ENCODE measurements at regions not wholly inside any gene's neighbourhood (a gene's known extent, or its start where the extent isn't known, plus 50 kb on each side); places are given as distances from the start of the nearest gene placed in this dataset.

DNA sequence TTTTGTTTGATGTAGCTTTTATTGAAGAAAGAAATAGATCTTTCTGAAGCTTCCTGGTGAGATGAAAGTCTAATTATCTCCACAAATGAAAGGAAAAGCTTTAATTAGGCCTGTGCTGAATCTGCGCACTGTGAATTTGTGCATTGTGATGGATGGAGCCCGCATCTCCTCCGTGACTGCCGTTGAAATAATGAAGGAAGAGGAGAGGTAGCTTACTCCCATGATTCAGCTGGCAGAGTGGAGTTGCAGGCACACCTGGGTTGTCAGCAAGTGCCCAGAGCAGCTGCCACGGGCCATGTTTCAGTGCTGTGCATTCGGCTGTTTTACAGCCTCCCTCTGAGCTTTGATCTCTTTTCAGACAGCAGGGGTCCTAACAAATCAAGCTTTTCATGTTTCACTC, 735.3 kb upstream of the TENM3 start:
- DNase-seq, result no peak

DNA sequence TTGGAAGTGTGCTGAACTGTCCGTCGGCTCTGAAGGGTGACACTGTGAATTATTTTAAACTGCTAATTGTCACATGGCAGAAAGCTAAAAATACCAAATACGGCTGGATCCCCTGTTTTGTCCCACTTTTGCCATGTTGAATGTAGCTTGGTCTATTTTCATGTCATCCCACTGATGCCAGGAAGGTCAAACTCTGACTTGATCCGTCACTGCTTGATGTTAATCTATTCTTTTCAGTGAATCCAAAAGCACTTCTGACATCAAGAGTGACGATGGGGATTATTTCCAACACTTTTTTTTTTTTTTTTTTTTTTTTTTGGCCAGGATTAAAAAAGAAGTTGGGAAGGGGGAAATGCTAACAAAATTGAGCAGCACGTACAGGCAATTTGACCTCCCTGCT, 734.6 kb upstream of the TENM3 start:
- DNase-seq, result no peak

DNA sequence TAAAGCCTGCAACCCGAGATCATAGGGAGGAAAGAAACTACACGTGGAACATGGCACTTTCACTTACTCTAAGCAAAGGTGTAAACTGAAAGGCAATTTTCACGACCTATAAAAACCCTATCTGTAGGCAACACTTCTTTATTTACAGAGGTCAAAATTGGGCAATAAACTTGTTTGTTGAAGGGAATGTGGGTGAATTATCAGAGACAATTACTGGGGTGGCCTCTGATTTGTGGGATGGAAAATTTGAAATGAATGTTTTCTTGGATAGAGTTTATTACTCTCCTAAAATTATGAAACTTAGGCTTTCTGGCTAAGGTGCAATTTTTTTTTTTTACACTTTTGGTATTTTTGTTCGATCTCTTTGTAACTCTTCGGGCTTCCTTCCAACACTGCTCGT, 734.1 kb upstream of the TENM3 start:
- no peak for DNase-seq

DNA sequence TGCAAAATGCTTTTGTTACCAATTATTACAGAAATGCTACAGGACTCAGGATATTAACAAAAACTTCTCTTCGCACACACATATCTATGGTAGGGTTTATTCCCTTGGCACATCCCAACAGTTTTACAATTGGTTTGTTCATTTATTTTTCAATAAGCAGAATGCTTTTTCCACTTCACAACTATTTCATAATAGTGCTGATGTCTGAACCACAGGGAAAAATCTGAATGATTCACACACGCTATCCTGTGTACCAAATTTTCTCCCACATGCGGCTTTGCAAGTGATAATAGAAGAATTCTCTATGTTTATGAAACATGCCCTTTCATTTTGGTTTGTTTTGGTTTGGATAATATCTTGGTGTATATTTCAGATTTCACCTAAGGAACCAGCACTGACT, 725.7 kb upstream of the TENM3 start:
- no peak for DNase-seq

DNA sequence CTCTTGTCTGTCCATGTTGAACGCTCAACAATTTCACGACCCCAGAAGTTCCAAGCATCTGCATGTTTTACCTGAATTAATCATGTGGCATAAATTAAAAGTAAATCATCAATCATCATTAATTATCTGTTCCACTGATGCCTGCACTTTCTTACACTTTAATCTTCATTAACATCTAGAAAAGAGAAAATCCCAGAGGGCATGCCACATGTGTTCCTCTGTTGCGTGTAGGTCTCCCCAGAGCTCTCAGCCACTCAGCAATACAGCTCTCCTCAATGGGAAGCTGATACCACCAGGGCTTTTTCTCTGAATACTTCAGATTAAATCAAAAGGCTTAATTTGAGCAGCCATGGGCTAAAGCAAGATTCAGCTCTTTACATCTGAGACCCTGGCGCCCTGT, 722.4 kb upstream of the TENM3 start:
- no peak for DNase-seq

DNA sequence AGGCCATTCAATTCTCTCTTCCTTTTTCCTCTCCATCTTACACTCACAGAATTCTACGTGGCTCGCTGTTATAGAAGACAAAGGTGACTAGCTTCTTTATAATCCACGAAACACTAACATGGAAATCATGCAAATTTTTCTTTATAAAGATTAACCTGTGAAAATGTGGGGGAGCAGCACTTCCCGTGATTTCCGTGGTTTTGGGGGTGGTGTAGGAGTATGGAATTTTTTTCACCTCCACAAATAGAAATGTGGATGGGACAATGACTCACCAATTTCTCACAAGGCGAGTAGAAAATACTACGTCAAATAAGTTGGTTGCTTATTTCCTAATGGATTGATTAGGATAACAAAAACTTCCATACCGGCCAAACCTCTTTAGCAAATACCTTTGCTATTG, 719.2 kb upstream of the TENM3 start:
- no peak for DNase-seq

DNA sequence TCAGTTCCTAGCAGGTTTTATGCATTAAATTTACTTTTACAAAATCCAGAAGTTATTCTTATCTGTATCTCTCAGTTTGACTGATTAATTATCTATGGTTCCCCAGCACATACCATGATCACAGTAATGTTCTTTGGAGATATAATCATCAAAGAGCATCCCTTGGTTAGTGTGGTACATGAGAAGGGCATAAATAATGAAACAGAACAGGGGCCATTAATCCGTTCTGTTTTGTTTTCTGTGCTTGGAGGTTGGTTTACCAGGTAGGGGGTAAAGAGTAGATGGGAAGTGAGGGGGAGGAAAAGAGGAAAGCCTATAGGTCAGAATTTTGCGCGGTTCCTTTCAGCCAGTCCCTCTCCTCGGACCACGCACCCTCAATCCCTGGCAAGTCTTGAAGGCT, 718.7 kb upstream of the TENM3 start:
- DNase-seq, result no peak

DNA sequence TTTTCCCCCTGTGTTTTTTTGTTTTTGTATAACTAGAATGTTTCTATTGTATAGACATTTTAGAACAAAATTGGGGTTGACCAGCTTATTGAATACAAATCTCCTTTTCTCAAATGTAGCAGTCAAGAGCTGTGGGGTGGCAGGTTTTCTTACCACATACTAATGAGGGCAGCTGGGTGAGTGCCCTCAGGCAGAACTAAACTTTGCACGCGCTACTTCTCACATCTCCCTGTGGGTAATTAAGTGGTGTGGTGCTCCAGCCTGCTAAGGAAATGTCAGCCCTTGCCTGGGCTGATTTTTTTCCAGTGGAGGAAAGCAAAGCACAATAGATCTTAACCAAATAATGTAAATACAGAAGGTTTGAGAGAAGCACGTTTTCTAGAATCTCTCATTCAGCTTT, 717.6 kb upstream of the TENM3 start:
- DNase-seq, result no peak

DNA sequence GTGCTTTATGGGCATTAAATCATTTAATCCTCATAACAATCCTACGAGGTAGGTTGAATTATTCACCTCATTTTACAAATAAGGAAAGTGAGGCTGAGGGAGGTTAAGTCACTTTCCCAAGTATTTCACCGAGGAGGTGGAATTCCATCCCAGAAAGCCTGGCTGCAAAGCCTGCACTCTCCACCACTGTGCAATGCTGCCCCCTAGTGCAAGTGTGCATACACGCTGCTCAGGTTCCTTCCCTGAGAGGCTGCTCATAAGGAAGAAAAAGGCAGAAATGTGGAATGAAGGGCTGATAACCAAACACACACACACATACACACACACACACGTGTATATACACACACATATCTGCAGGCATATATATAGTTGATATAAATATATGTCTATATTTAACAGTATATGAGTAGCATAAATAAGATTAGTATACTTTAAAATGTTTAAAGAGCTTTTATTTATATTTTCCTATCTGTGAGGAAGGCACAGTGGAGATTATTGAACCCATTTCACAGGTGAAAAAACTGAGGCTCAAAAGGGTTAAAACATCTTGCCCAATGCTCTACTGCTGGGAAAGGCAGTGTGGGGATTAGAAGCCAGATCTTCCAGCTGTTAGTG, 714.5 kb upstream of the TENM3 start:
- no peak for DNase-seq

DNA sequence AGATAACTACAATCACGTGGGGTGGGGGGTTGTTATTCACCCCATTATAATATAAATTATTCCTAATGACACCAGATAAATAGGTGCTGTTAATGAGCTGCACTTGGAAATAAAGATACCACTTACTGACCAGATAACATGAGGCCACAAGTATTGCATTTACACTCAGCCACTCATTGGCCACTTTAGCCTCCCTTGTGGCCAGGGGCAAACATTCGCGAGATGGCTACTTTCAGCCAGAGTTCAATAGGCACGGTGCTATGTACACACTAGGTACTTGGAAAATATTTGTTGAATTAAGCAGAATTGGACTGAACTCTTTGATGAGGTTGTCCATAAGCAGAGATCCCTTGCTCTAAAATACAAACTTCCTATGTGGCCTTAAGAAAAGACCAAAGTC, 713.7 kb upstream of the TENM3 start:
- DNase-seq, result no peak

DNA sequence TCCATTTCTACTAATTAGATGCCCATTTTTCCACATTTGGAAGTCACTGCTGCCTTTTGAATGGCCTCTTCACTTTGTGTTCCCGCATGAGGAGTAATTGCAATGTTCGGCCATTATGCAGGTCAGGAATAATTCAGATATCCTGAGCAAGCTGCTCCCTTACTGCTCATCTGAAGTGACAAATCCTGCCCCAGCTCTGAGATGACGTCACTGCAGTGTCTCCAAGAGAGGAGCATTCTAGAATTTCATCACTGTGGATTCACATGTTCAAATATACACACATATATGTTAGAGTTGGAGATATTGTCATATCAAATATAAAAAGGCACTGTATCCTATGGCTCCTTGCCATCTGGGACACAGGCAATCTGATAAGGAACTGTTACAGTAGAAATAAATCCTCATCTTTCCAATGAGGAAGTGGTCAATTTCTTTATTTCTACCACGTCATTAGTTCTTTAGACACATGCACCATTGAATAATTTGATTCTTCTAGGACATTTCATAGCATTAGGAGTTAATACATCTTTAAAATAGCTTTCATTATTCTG, 706.9 kb upstream of the TENM3 start:
- no peak for DNase-seq

DNA sequence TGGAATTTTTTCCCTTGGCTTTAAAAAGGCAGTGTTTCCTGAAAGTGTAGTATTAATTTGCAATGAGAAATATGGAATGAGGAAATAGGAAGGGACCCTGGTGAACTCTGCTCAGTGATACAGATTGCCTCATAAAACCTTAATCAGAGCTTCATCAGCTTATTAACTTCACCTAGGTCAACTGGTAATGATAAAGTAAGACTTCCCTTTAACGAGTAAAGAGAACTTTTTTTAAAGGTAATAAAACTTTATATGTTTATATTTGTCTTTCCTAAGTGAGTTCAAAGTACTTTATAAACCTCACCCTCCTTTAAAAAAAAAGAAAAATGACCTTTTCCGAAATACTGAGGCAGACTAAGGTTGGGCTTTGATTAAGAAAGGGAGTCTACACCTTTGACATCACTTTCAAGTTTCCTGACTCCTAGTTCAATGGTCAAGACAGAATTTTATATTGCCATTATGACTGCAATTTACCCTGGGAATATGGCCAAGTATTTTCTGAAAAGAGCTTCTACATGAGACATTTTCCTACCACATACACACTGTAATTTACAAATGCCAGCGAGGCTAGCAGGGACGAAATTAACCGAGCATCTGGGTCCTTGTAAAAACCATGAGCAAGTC, 706.3 kb upstream of the TENM3 start:
- no peak for DNase-seq

DNA sequence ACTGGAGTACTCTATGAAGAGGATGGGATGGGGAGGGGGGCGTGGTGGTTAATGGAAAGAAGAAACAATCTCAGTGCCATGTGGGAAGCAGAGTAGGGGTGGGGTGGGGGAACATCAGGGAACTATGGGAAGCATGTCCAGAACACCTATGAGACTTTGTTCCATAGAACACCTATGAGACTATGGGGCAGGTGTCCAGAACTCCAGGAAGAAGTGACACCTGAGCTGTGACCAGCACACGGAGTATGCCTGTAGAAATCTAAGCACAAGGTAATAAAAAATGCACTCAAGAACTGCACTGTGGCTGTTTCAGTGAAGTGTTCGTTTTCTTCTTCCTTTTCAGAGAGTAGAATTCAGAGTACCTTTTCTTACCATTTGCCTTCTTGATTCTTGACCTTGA, 704.8 kb upstream of the TENM3 start:
- no peak for DNase-seq

DNA sequence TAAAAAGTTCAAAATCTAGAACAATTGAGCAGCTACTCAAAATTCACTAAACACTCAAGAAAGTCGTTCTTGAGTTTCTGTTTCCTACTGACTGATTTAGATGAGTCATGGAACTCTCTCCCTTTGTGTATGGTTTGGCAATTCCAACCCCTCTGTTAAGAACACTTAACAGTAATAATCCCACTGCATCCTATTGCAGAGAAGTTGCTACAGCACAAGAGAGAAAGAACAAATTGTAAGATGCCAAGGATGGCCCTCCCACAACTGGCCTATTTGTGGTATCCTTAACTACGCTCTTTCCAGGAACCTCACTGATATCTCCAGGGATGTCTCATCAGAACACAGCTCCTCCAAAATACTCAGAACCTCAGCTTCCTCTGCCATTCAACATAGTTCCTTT, 701.8 kb upstream of the TENM3 start:
- no peak for DNase-seq

DNA sequence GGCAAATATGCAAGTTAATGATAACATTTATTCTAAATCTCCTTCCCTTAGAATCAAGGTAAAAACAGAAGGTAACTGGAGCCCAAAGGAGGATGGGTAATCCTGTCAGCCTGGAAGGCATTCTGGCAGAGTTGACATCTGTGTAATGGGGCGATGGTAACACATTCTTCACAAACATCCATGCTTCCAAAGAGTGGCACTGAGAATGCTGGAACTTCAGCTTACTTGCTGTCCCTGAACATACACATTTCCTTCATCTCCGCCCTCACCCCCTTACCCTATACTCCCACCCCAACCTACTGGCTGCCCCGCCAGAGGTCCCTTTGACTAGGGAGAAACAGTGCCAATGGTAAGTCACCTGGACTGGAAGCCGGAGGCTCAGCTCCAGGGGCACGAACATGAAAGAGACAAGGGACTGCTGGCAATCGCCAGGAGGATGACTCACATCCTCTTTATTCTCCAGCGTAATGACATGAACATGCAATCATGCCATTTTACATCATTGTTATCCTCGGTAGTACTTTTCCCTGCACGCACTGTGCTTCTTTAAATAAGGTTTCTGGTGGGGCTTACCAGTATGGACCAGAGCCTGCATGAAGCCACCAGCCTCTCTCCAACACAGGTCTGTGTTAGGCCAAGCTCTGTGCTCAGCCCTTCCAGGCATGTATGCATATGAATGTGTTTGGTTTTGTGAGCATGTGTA, 694.2 kb upstream of the TENM3 start:
- no peak for DNase-seq

DNA sequence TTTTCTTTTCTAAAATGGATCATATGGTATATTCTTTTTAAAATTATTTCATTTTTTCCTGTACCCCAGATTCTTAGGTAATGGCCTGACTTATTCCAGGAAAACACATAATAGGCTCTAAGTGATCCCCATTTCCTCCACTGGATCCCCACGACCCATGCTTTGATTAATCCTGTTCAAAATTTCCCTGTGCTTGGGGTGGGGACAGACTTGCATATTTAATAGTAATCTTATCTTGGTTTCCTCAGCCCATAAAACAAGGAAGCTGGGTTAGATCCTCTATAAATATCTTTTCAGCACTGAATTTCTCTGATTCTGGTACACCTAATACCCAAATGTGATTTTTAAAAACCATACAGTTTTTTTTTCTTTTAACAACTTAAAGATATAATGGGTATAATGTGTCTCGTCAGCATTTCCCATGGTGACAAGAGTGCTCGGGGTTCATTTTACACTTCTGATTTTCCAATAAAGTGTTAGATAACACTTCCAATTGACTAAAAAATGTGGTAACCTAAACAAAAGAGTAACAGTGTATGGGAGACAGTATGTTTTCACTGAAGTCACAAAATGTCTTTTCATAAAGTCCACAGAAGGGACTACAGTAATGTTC, 693.5 kb upstream of the TENM3 start:
- no peak for DNase-seq

DNA sequence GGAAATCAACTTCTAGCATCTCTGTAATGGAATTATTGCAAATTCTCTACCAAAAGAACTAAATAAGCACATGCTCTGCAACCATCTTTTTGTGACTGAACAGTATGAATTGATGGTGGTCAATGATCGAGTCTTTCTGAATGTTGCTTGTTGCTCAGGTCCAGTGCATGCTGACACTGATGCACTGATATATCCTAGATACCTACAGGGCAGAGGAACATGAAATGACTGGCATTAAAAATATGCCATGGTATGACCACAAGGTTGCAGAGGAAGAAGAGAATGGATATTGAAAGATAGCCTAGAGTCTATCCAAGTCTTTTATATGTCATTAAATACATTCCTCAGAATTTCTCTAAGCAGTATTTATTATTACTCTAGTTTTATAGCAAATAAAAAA, 692.8 kb upstream of the TENM3 start:
- no peak for DNase-seq

DNA sequence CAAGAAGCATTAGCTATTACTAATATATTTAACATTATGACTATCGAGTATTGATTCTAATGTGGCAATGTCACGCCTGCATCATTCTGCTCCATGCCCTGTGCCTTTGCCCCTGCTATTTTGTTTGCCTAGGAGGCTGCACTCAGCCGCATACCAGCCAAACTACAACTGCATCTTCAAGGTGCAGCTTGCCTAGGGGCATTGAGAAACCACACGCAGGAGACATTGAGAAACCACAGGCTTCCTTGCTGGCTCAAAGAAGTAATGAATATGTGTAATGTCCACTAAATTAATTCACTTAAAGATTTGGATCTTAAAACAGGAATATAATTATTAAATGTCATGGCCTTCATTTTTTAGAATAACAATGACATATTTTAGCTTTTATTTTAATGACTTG, 683.6 kb upstream of the TENM3 start:
- no peak for DNase-seq

DNA sequence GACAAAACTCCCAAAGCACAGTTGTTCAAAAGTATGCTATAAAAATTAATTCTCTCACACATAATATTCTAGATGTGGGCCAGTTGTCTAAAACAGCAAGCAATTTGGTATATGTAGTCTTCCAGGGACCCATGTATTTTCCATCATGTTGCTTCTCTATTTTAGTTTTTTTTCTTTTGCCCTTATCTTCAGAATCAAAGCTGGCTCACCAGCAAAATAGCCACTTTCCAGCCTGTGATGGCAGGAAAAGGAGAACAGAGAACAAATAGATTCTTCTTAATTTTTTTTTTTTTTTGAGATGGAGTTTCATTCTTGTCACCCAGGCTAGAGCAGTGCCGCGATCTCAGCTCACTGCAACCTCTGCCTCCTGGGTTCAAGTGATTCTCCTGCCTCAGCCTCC, 680.8 kb upstream of the TENM3 start:
- DNase-seq, result no peak

DNA sequence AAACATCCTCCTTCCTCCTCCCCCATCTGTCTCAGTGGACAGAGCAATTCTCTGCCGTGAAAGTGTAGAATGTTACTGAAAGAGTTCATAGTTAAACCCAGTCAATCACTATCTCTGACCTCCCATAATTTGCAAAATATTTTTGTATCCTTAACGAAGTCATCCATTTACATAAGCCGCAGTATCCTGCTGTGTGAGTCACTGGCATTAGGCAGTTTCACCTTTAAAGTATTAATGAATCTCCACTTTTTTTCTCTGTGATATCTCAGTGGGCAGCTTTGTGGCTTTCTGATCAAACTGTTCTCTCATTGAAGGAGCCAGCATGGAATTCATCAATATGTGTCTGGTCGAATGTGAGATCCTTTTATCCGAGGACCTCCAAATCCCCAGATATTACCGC, 678.6 kb upstream of the TENM3 start:
- DNase-seq, result no peak

DNA sequence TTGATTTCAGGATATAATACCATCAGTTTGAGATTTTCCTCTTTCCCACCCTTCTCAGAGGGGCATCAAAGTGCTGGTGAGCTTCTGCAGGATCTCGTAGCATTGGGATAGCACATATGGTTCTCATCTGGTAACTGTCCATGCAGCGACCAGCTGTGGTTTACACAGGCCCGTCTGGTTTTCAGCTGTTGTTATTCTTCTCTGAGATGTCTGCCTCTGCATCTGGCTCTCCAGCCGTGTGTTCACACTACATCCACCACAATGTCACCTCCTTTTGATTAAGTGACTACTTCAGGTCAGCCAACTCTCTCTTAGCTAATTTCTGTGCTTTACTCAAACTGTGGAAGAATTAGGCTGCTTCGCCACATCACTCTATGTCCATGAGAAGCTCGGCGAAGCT, 676.7 kb upstream of the TENM3 start:
- DNase-seq, result no peak

DNA sequence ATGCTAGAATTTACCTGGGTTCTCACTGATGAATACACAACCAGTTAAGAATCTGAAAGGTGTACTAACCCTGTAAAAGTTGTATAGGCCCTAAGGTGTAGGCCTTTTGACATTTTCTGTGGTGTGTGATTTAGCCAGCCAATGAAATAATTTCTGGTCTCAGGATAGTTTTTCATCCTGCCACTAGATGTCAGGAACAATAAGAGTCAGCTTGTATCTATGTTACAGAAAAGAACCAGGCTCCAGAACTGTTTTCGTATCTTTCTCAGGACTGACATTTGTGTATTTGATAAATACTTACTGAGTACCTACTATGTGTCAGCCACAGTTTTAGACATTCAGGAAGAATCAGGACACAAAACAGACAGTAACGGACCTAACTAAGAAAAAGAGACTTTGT, 673.6 kb upstream of the TENM3 start:
- DNase-seq, result no peak

DNA sequence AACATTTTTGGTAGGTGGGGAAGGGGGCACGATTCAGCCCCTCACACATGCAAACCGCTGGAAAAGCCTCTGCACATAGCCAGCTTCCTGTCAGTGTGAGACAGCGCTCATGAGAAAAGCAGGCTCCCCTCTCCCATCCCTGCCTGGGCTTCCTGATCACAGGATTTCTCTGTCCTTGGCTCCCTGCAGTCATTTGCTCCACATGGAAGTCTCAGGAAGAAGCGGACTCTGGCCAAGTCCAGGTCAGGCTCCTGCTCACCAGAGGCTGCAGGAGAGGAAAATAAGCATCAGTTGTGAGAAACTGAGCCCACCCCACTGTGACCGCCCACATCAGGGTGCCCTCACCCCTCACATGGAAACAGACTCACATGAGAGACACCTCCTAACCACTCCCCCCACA, 664.3 kb upstream of the TENM3 start:
- DNase-seq, result no peak

DNA sequence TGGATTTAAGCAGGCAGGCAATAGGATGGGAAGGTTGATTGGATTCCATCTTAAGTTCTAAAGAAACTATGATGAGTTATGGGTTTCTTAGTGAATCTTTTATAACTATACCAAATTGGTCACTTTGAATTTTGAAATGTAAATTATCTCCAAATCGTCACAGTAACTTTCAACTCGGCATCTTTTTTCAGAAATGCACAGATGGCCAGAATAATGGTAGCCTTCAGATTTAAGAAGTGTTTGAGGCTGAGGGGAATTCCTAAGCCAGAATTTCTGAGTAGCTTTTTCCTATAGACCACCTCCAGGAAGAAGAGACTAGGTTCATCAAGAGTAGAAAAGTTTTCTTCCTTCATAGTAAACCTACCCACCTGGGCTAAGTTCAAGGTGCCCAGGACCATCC, 663.7 kb upstream of the TENM3 start:
- DNase-seq, result no peak

Measured in activated gamma-delta T cell treated with Interleukin-2 at 50 U/mL for 16 hours (primary cell).